HG02973 (cell line): ENCODE measurements at regions not wholly inside any gene's neighbourhood (a gene's known extent, or its start where the extent isn't known, plus 50 kb on each side); places are given as distances from the start of the nearest gene placed in this dataset.

ENCODE experiments used
- ATAC-seq: cut with Tn5 transposase; IDR thresholded peaks from one replicate; pipeline ENCODE4 v1.9.1; 2021; ENCODE audit warnings: moderate library complexity; ENCODE audit not compliant: unreplicated experiment

DNA sequence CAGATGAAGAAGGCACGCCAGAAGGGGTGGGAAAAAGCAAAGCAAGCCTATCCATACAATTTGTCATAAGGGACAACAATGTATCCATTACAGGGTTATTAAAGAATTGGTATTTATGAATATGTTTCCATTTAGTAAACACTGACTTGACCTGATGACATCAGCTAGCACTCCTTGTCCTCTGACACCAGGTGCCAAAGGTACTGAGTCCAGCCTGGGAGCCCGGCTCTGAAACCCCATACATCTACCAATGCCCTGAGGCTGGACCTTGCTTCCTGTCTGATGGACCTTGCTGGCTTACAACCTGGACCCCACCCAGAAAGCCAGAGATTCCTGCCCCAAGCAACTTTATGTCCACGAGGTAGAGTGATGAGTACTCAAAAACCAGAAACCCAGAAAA is 263.0 kb upstream of the ATP11B start:
- no peak for ATAC-seq

DNA sequence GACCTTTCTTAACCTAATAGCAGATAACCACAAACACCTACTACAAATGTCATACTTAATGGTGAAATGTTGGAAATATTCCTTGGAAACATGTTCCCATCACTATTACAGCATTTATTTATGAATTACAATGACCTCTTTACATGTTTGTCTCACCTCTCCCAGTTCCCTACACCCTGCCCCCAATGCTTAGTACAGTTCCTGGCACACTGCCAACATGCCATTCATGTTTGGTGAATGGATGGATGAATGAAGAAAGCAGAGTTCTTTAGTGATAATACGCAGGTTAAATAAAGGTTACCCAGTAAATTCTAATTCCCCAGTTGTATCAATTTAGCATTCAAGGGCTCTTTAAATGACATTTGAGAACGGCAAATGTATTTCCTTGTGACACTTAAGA is 259.9 kb upstream of the ATP11B start:
- no peak for ATAC-seq

DNA sequence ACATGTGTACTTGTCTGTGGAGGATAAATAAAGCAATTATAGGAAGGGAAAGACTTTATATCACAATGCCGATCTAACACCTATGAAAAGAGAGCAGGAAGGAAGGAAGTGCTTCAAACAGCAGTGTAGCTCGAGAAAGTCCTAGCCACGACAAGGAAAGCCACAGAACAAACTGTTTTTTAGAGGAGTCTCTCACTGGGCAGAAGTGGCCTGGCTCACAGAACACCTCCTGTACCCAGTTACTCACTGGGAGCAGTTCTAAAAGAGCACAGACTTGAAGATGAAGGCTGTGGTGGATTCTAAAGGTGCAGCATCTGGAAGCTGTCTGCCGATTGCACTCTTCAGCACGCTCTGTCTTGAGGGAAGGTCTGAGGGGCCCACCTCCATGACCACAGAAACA is 248.8 kb upstream of the ATP11B start:
- ATAC-seq: no peak

DNA sequence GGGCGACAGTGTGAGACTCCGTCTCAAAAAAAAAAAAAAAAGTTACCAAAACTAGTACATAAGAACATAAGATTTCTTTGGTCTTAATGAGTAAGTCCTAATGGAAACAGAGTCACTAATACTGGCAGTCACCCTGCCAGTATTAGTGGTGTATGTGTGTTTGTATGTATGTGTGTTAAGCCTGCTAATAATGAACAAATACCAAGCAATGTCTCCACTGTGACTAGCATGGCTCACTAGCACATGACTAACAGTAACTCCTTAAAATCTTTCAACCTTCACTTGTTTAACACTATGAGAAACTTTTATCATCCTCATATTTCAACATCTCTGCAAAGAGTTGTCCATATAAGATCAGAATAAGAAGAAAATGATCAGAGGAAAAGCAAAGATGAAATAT is 231.0 kb upstream of the ATP11B start:
- no peak for ATAC-seq

DNA sequence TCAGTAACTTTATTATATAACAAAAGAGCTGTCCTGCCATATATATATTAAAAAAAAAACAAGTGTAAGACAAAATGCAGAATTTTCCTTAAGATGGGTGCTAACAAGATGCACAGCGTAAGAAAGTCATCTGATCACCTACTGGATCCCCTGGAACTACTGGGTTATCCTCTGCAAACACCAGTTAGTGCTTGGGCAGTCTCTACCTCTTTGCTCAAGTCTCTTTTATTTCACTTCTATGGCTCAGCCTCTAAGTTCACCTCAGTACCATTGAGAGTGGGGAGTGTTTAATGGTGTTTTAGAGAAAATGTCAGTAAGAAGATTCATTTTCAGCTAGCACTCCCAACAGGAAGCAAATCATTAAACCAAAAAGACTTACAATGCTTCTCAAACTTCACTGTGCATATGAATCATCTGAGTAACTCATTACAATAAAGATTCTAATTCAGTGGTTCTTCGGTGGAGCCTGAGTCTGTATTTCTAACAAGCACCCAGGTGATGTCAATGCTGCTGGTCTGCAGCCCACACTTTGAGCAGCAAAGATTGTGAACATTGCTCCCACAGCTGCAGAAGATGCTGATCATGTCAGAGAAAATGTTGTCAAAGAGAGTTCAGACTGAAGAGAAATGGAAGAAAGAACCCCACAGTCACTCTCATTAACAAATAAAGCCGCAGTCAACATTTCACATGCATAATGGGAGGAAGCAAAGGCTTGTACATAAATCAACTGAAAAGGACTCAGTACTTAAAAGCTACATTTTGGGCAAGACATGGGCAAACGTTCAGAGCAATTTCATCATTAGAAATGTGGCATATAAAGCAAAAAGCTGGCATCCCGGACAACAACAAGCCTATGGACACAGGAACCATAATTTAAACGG is 227.1 kb upstream of the ATP11B start:
- no peak for ATAC-seq

DNA sequence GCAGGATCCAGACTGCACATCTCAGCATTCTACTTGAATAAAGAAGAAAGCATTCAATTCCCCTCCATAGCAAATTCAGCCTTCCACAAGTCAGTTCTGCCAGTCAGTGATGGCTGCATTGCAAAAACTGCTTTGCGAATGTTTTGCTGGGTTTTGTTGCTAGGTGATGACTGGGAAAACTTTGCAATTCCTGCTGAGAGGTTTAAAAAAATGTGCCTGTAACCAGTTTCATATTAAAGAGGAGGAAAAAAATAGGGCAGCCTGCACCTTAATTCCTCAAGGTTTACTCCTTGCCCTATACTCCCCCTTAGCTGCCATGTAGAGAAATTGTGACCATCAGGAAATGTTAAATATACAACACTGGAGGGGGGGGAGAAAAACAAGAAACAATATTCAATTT is 225.6 kb upstream of the ATP11B start:
- ATAC-seq: no peak

DNA sequence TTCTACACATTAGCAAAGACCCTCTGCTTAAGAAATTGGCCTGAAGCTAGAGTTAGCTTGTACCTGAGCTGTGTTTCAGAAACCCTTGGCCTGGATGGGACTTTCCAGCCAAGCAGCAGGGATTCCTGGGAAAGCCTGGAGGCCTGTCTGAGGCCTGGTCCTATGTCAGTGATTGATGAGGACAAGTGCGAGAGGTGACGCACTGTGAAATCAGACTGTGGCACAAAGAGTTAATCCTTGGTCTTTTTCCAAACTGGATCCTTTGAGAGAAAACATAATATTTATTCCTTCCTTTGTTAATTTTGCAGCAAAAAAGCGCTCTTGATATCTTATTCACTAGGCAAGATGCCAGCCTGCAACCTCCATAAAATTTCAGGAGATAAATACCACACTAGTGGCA is 225.0 kb upstream of the ATP11B start:
- ATAC-seq: no peak

DNA sequence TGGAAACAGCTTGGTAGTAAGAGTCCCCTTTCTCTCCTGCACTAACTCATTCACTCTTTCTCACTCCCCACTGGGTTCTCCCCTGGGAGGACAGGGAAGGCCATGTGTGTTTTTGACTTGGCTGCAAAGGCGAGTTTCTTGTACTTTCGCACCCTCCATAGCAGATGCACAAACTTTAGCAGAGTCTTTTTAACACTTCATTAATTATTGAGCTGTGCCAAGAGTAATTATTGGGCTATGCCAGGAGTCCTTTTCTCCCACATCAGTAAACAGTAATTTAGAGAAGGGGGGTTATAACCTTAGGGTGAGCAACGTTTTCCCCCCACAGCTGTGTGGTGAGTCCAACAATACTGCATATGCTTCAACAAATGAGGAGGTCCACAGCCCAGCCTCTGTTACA is 224.4 kb upstream of the ATP11B start:
- no peak for ATAC-seq

DNA sequence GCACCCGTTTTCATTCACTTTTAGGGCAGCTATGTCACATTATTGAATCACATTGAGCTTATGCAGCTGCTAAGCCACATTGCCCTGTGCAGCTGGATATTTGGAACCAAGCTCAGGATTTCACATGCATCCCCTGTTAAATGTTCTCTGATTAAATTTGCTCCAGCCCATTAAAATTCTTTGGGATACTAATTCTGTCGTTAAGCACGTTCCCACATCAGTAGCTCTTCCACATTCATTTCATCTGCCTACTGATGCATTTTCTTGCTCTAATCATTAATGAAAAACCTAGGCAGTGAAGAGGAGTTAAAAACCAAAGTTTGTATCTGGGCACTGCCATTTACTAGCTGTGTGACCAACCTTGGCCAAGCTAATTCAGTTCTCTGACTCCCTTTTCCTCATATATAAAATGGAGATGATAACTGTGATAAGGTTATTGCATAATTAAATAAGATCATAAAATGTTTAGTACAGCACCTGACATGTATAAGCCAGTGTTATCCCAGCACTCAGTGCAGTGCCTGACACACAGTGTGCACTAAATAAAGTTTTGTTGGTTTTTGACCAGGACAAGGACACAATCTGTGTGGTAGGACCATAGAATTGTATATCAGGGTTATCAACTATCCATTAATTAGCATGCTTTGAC is 222.2 kb upstream of the ATP11B start:
- ATAC-seq: no peak

DNA sequence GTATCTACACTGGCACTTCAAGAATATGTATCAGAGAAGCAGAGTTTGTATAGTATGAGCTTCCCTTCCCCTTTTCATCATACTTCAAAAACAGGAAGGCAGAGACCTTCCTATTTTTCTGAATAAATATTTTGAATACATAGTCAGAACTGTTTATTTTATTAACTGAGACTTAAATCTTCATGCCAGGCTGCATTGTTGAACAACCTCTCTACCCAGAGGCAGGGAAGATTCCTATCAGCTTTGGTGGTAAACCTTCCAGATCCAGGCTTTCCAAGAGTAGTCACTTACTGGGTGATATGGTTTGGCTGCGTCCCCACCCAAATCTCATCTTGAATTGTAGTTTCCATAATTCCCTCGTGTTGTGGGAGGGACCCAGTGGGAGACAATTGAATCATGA is 217.4 kb upstream of the ATP11B start:
- no peak for ATAC-seq

DNA sequence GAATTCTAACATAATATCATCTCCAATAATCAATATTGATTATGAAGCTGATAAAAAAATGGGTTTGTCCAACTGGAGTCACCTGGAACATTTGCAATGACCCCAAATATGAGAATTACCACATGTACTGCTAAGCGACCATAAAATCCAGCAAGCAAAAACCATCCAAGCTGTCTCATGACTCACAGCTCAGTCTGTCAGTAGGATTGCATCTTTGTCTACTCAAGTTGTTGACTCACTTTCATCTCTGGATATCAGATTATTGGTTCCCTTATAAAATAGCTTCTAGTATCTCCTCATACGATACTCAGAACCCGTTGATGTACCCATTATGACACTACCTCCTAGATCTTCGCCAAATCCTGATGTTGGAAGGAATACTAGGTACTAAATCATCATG is 209.8 kb upstream of the ATP11B start:
- ATAC-seq: no peak

DNA sequence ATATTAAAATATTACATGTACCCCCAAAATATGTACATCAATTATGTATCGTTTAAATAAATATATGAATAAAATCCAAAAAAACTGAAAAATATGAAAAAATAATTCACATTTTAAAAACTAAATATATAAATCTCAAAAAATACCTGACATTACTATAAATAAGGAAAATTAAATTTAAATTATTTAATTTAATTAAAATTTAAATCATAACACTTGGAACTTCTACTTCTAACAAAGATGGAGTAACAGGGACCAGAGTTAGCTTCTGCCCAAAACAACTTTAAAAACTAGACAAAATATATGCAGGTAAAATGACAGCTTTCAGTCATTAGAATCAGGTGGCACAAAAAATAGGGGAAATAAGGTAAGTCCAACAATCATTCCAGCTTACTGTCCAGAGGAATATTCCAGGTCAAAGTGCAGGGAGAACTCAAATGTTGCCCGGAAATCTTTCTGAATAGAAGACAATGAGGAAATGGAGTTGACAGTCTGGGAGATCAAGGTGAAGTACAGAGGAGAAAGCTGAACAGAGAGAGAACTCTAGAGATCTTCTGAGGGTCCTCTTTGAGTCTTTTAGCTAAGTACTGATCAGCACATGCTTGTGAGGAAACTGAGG is 207.7 kb upstream of the ATP11B start:
- ATAC-seq: no peak

DNA sequence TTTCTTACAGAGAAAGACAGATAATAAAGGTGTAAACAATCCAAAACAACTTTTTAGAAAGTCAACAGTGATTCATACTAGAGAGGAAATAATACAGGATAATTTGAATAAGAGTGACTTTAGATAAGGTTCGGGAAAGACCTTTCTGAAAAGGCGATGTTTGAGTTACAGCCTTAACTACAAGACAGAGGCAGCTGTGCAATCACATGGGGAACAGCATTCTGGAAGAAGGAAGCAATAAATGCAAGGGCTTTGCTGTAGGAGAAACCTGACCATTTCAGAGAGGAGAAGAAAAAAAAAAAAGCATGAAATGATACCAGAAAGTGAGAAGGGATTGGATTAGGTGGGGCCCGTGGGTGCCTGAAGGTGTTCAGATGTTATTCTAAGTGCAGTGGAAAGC is 200.6 kb upstream of the ATP11B start:
- ATAC-seq: no peak

DNA sequence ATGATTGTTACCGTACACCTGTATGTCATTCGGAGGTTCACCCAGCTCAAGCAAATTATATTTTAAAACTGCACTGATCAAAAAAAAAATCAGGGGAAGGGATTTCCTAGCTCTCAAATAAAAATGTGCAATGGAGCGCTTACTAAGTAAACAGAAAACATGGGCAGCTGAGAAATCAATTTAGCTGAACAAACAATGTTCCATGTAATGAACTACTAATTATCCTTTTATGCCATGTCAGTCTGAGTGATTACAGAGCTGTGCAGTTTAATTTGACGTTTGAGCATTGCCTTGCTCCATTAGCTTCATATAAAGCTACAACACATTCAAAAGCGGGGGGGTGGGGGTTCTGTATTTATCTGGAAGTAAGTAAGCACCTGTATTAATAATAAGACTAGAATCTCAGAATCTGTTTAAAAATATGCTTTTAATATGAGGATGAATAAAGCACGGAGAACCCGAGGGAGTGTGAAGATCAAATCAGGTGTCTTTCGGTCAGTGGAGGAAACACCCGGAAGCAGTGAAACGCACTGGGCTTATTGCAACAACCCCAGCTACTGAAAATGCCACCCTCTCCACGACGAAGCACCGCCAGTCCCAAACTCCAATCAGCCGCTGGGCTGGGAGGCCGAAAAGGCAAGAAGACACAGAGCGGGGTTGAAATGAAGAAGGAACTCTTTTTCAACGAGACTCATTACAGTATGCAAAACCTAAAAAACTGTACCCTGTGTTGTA is 196.5 kb upstream of the ATP11B start:
- no peak for ATAC-seq

DNA sequence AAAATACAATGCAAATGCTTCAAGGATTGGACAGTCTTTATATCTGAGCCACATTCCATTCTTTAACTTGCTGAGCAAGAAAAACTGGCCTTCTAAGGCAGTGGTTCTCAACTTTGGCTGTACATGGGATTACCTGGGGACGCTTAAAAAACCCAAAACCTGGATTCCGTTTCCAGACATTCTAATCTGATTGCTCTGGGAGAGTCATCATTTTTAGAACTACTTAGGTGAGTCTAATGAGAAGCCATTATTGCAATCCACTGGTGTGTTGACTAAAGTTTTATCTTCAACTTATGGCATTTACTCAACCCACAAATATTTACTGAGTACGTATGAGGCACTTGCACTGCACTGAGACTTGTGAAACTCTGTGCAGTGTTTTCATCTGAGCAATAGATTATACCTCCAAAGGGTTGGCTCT is 195.7 kb upstream of the ATP11B start:
- no peak for ATAC-seq

DNA sequence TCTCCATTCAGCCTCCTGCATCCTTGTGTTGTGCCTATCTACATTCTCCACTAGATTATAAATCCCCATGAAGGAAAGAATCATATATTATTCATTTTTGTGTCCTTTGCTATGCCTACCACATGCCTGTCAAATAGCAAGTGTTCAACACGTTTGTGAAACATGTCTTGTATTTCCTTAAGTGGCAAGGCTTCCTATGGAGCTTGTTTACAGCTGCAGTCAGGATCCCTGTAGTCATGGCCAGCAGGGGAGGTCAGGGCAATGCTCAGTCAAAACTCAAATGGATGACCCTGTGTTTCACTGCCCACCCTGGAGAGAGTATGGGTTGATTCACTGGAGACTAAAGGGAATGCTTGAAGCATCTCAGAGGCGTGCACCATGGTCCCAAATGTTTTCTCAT is 191.7 kb upstream of the ATP11B start:
- ATAC-seq: no peak

DNA sequence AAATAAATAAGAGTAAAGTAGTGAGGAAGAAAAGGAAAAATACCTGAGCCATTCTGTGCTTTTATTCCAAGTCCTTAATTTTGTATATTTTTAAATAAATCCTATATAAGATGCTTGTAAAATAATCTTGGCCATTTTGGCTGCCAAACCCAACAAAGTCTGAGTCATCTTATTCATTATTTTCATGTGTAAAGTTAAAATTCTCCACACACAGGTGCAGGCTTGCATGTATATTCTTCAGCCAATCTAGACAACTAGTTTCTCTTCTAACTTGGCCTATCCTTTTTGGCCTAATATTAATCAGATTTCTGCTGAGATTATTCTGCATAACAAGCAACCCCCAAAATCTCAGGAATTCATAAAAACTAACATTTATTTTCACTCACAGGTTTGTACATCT is 189.8 kb upstream of the ATP11B start:
- no peak for ATAC-seq

DNA sequence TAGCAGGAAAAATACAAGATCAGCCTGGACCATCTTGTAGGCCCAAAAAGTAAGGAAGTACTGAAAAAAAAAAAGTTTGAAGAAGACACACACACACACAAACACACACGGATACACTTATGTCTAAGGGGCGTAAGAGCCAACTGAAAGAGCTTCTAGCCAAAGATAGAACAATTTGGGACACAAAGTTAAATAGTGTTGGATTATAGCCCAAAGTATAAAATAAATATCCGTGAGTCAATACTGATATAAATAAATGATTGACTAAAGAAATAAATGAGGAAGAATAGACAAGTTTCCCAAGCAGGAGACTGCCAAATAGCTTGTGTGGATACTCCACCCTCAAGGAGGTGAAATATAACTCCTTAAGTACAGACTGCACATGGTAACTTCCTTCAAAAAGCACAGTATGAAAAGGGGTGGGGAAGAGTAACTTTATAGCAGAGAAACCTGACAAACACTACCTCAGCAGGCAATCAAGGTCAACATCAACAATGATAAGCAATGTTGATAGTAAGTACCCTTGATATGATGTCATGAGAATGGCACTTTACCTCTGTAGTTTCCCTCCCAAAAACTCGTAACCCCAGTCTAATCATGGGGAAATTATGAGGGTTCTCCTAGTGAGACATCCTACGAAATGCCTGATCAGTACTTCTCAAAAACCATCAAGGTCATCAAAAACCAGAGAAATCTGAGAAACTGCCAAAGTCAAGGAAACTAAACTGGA is 187.3 kb upstream of the ATP11B start:
- ATAC-seq: no peak

DNA sequence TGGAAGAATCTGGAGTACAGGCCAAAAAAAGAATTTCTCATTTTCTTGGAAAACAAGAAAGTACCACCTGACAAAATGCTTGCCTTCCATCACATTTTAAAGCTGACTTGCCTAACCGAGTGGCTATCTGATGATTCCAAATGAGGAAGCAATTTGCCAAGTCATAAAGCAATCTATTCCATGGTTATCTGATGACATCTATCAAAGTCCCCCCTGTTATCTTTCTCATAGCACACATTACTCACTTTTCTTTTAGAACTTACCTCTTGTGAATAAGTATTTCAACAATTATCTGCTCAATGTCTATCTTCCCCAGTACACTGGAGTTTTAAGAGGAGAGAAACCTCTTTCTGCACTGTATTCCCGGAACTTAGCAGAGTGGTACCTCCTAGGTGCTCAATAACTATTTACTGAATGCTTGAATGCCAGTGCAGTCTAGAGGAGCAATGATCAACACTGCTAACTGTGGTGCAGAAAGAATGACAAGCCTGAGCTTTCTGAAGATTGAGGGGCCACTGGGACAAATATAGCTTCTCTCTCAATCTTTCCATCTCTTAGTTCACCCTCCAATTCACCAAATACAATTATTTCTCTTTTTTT is 186.3 kb upstream of the ATP11B start:
- ATAC-seq: no peak

DNA sequence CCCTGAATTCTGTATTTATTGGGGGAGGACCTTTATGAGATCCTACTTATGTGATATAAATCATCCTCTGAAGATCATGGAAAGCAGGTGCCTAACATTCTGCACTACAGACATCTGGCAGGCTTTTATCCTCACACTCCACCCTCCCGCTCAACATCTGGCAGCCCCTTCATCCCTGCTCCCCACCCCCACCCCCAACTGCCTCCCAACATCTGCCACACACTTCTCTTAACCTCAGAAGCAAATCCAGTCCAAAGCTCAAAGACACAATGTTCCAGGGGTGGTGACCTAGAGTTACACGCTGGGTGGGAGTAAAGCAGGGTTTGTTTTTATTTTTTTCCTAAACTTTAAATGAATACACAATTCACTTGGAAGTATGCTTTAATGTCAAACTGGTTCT is 184.5 kb upstream of the ATP11B start:
- no peak for ATAC-seq
